HEK293 (cell line): ENCODE measurements at regions not wholly inside any gene's neighbourhood (a gene's known extent, or its start where the extent isn't known, plus 50 kb on each side); places are given as distances from the start of the nearest gene placed in this dataset.

Source experiments
- CTCF ChIP-seq: fragments of 450-650 bp; formaldehyde crosslinking; IDR thresholded peaks from 2 replicates; pipeline ENCODE4 v1.5.1; 2016; ENCODE audit warnings: missing biosample characterization, missing genetic modification characterization
- HOXD13 ChIP-seq: sonication (generic); formaldehyde crosslinking; IDR thresholded peaks from 2 replicates; pipeline ENCODE4 v1.8.0; 2022; ENCODE audit warnings: missing genetic modification reagents, borderline replicate concordance
- MYNN ChIP-seq: fragments of 450-650 bp; formaldehyde crosslinking; IDR thresholded peaks from 2 replicates; pipeline ENCODE4 v1.5.1; 2016; ENCODE audit warnings: missing biosample characterization, missing genetic modification characterization, borderline replicate concordance
- OSR2 ChIP-seq: fragments of 450-650 bp; formaldehyde crosslinking; IDR thresholded peaks from 2 replicates; pipeline ENCODE4 v1.5.1; 2016; ENCODE audit warnings: missing biosample characterization, missing genetic modification characterization
- PATZ1 ChIP-seq: fragments of 450-650 bp; formaldehyde crosslinking; IDR thresholded peaks from 2 replicates; pipeline ENCODE4 v1.5.1; 2016; ENCODE audit warnings: missing biosample characterization, missing genetic modification characterization
- YY1 ChIP-seq: fragments of 450-650 bp; formaldehyde crosslinking; IDR thresholded peaks from 2 replicates; pipeline ENCODE4 v1.5.1; 2018; ENCODE audit warnings: missing biosample characterization, missing genetic modification characterization
- ZNF114 ChIP-seq: fragments of 450-650 bp; formaldehyde crosslinking; IDR thresholded peaks from 2 replicates; pipeline ENCODE4 v1.5.0; 2017; ENCODE audit warnings: missing biosample characterization, missing genetic modification characterization
- ZNF777 ChIP-seq: fragments of 450-650 bp; formaldehyde crosslinking; IDR thresholded peaks from 2 replicates; pipeline ENCODE4 v1.5.1; 2017; ENCODE audit warnings: missing biosample characterization, missing genetic modification characterization, borderline replicate concordance
- ZNF792 ChIP-seq: fragments of 450-650 bp; formaldehyde crosslinking; IDR thresholded peaks from 2 replicates; pipeline ENCODE4 v1.5.1; 2016; ENCODE audit warnings: missing biosample characterization, missing genetic modification characterization
- ZSCAN30 ChIP-seq: fragments of 450-650 bp; IDR thresholded peaks from 2 replicates; pipeline ENCODE4 v1.5.1; 2018; ENCODE audit warnings: missing biosample characterization, mild to moderate bottlenecking, missing genetic modification characterization, moderate library complexity

- no peak for TF ChIP-seq PATZ1 (tag by site-specific recombination)
- no peak for TF ChIP-seq CTCF (tag by site-specific recombination)
- TF ChIP-seq OSR2 (tag by site-specific recombination), result no peak
- TF ChIP-seq ZNF792 (tag by site-specific recombination), result no peak
- TF ChIP-seq MYNN (tag by site-specific recombination), result no peak
- TF ChIP-seq HOXD13 (CRISPR knock-in tag), result no peak
- TF ChIP-seq YY1 (tag by site-specific recombination), result no peak
- TF ChIP-seq ZNF777 (tag by site-specific recombination), result no peak
- TF ChIP-seq ZSCAN30 (tag by site-specific recombination), result no peak
- no peak for TF ChIP-seq ZNF114 (tag by site-specific recombination)
Observed at GRCh38 chr17:79171188-79171587, 96.6 kb downstream of the ENGASE start.
